ENCODE measurements at regions not wholly inside any gene's neighbourhood (a gene's known extent, or its start where the extent isn't known, plus 50 kb on each side); places are given as distances from the start of the nearest gene placed in this dataset.
A peak's percentile ranks its signal among the peaks of the same experiment; 100 is the strongest.
"Not testable (repeated sequence)": the region's sequence is repeated elsewhere in the genome, so short reads cannot be mapped to it uniquely, and the experiment has no call there.

DNA sequence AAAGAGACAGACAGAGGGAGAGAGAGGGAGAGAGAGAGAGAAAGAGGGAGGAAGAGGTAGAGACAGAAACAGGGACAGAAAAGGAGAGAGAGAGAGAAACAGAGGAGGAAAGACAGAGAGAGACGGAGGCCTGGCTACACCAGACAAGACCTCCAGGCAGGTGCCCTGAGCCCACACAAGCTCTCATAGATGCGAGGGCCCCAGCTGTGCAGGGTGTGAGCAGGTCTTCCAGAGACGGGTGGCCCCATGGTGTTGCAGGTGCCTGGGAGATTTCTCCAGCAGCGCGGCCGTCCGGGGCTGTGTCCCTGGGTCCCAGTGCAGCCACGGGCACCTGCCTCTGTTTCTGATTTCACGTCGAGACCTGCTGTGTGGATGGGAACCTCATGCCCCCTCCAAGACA, 253.0 kb downstream of the SHOX start:
- Histone ChIP-seq H3K36me3 (no peaks in the 10 kb centered on the region), H3K27ac (no peak overlapping the region), H3K9me3 (no peaks in the 10 kb centered on the region), H3K4me3 (no peak overlapping the region), H3K27me3 (no peaks in the 10 kb centered on the region), H3K4me1 (no peaks in the 10 kb centered on the region)
- DNase-seq, result no peak
- peak in 1 of 4 donors; percentile 33 for ATAC-seq
- 17% methylated on average over 1 of the region's 10 CpGs for WGBS (ENCODE audit: insufficient coverage, low coverage, low lambda C conversion rate, missing lambda C conversion rate)
- TF ChIP-seq, protein P1, sequence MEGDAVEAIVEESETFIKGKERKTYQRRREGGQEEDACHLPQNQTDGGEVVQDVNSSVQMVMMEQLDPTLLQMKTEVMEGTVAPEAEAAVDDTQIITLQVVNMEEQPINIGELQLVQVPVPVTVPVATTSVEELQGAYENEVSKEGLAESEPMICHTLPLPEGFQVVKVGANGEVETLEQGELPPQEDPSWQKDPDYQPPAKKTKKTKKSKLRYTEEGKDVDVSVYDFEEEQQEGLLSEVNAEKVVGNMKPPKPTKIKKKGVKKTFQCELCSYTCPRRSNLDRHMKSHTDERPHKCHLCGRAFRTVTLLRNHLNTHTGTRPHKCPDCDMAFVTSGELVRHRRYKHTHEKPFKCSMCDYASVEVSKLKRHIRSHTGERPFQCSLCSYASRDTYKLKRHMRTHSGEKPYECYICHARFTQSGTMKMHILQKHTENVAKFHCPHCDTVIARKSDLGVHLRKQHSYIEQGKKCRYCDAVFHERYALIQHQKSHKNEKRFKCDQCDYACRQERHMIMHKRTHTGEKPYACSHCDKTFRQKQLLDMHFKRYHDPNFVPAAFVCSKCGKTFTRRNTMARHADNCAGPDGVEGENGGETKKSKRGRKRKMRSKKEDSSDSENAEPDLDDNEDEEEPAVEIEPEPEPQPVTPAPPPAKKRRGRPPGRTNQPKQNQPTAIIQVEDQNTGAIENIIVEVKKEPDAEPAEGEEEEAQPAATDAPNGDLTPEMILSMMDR (IDR thresholded peaks at IDR 0.05), result no peak
- TF ChIP-seq POLR2A (IDR thresholded peaks at IDR 0.05), result no peak
- intact Hi-C loops (cut with DNase I), result no loop called here

DNA sequence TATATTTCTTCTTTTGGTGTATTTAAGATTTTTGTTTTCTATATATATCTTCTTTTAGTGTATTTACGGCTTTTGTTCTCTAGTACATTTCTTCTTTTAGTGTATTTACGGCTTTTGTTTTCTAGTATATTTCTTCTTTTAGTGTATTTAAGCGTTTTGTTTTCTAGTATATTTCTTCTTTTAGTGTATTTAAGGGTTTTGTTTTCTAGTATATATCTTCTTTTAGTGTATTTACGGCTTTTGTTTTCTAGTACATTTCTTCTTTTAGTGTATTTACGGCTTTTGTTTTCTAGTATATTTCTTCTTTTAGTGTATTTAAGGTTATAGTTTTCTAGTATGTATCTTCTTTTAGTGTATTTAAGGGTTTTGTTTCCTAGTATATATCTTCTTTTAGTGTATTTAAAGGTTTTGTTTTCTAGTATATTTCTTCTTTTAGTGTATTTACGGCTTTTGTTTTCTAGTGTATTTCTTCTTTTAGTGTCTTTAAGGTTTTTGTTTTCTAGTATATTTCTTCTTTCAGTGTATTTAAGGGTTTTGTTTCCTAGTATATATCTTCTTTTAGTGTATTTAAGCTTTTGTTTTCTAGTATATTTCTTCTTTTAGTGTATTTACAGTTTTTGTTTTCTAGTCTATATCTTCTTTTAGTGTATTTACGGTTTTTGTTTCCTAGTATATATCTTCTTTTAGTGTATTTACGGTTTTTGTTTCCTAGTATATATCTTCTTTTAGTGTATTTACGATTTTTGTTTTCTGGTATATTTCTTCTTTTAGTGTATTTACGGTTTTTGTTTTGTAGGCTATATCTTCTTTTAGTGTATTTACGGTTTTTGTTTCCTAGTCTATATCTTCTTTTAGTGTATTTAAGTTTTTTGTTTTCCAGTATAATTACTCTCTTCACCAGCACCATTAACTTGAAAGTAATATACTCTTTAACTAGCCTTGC, 249.4 kb downstream of the SHOX start:
- ATAC-seq; H3K27ac ChIP-seq; H3K27me3 ChIP-seq; H3K4me1 ChIP-seq; H3K36me3 ChIP-seq; intact Hi-C loops (cut with DNase I); H3K4me3 ChIP-seq; H3K9me3 ChIP-seq; DNase-seq: not testable (repeated sequence)
- 31% methylated on average over 11 of the region's 11 CpGs for WGBS (ENCODE audit: insufficient coverage, low coverage, low lambda C conversion rate, missing lambda C conversion rate)

DNA sequence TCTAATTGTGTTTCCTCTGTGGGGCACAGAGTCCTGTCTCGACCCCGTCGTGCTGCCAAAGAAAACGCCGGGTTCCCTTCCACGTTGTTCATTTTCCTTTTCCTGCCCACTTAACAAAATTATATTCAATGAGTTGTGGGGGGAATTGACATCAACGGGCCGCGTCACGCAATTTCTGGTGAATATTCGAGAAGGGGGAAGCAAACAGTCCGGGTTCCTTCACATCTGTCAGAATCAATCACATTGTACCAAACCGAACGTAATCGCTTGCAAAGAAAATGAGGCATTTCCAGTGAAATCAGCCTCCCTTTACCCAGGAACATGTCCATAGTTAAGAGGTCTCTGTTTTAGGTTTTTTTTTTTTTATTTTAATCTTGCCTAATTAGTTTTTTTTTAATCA, 243.5 kb downstream of the SHOX start:
- intact Hi-C loops (cut with DNase I), result no loop called here
- H3K9me3 ChIP-seq, result no peaks in the 10 kb centered on the region
- TF ChIP-seq POLR2A (IDR thresholded peaks at IDR 0.05), result no peak
- TF ChIP-seq, protein P1 (IDR thresholded peaks at IDR 0.05), result no peak
- WGBS (ENCODE audit: insufficient coverage, low coverage, low lambda C conversion rate, missing lambda C conversion rate), result 52% methylated on average over 14 of the region's 15 CpGs
- ATAC-seq (no peak), DNase-seq (no peak)
- no peak overlapping the region for H3K27ac ChIP-seq
- H3K27me3 ChIP-seq, result no peaks in the 10 kb centered on the region
- no peaks in the 10 kb centered on the region for H3K4me1 ChIP-seq
- H3K36me3 ChIP-seq, result no peaks in the 10 kb centered on the region
- H3K4me3 ChIP-seq, result no peak overlapping the region

DNA sequence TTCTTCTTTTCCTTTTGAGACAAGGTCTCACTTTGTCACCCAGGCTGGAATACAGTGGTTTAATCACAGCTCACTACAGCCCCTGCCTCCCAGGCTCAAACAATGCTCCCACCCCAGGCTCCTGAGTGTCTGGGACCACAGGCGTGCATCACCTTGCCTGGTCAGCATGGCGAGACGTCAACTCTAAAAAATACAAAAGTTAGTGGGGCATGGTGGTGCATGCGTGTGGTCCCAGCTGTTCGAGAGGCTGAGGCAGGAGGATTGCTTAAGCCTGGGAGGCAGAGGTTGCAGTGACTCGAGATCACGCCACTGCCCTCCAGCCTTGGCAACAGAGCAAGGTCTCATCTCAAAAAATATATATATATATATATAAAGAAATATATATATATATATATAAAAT, 242.4 kb downstream of the SHOX start:
- 73% methylated on average over 7 of the region's 7 CpGs for whole genome bisulfite sequencing (ENCODE audit: insufficient coverage, low coverage, low lambda C conversion rate, missing lambda C conversion rate)
- DNase-seq (no peak), ATAC-seq (no peak)
- Histone ChIP-seq H3K9me3 (no peaks in the 10 kb centered on the region), H3K27ac (no peak overlapping the region), H3K4me1 (no peaks in the 10 kb centered on the region), H3K36me3 (no peaks in the 10 kb centered on the region), H3K4me3 (no peak overlapping the region), H3K27me3 (no peaks in the 10 kb centered on the region)
- TF ChIP-seq POLR2A (IDR thresholded peaks at IDR 0.05), result no peak
- TF ChIP-seq, protein P1 (IDR thresholded peaks at IDR 0.05), result no peak
- intact Hi-C loops (cut with DNase I), result no loop called here

DNA sequence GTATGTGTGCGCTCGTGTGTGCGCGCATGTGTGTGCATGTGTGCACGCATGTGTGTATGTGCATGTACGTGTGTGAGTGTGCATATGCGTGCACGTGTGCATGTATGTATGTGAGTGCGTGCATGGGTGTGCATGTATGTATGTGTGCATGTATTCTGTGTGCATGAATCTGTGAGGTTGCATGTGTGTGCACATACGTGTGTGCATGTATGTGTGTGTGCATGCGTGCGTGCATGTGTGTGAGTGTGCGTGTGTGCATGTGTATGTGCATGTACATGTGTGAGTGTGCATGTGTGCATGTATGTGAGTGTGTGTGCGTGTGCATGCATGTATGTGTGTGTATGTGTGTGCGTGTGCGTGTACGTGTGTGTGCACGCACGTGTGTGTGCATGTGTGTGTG, 241.5 kb downstream of the SHOX start:
- WGBS (ENCODE audit: insufficient coverage, low coverage, low lambda C conversion rate, missing lambda C conversion rate), result 83% methylated on average over 19 of the region's 19 CpGs
- DNase-seq, result no peak

More for the DNA sequence above, 241.5 kb downstream of the SHOX start:
- Histone ChIP-seq H3K4me1 (no peaks in the 10 kb centered on the region), H3K36me3 (no peaks in the 10 kb centered on the region), H3K4me3 (no peak overlapping the region), H3K27me3 (no peaks in the 10 kb centered on the region), H3K27ac (no peak overlapping the region), H3K9me3 (no peaks in the 10 kb centered on the region)
- intact Hi-C loops (cut with DNase I), result no loop called here
- TF ChIP-seq POLR2A (IDR thresholded peaks at IDR 0.05), result no peak
- TF ChIP-seq, protein P1 (IDR thresholded peaks at IDR 0.05), result no peak
- no peak for ATAC-seq
